A549 (cell line): ENCODE measurements at regions not wholly inside any gene's neighbourhood (a gene's known extent, or its start where the extent isn't known, plus 50 kb on each side); places are given as distances from the start of the nearest gene placed in this dataset.

Experiments
- ATAC-seq, 2 experiments: fragments of 200-7000 bp in 1 of 2; fragments of >200 bp in 1 of 2; cut with Nextera tagmentation in 1 of 2; cut with Tn5 transposase in 1 of 2; 3 replicates each; pipeline versions ENCODE4 v1.8.0 to v1.9.1; 2018 to 2020; ENCODE audit warnings: mild to moderate bottlenecking in 1 of 2, moderate library complexity in 1 of 2
- CTCF ChIA-PET: fragments of 300-600 bp; sonication (Branson Sonifier 250); formaldehyde crosslinking; extraction: SDS; loops from one replicate; lab custom pipeline; 2021; ENCODE audit warnings: antibody characterized with exemption, inconsistent platforms; lab: Yijun Ruan, JAX
- POLR2A ChIA-PET: fragments of 350-600 bp; formaldehyde crosslinking; extraction: SDS; loops from one replicate; lab custom pipeline; 2021; ENCODE audit warnings: antibody characterized with exemption, inconsistent platforms; lab: Yijun Ruan, JAX
- DNase-seq, 2 experiments: peaks; one replicate each; pipeline versions ENCODE4 v3.0.0 to v3.0.0-alpha.2; 2011 to 2016; ENCODE audit warnings: low read depth in 1 of 2, low spot score in 1 of 2
- FAIRE-seq: peaks from 2 replicates; lab custom pipeline; 2011; peaks lifted over from hg19 to GRCh38; lab: Jason Lieb, UNC
- H3K27ac ChIP-seq, 2 experiments: fragments of >200 bp; sonication (Bioruptor Twin); formaldehyde crosslinking; 3 replicates each; pipeline ENCODE4 v1.5.1; 2016 to 2017
- H3K4me1 ChIP-seq: fragments of >200 bp; sonication (Bioruptor Twin); formaldehyde crosslinking; 3 replicates; pipeline ENCODE4 v1.6.1; 2016
- H3K4me2 ChIP-seq: fragments of >200 bp; sonication (Bioruptor Twin); formaldehyde crosslinking; 3 replicates; pipeline ENCODE4 v1.6.1; 2016
- H3K4me3 ChIP-seq: fragments of >200 bp; sonication (Bioruptor Twin); formaldehyde crosslinking; 3 replicates; pipeline ENCODE4 v1.5.1; 2016
- H3K9me3 ChIP-seq: fragments of >200 bp; sonication (Bioruptor Twin); formaldehyde crosslinking; 3 replicates; pipeline ENCODE4 v1.6.1; 2016
- ATOH8 ChIP-seq: fragments of 250-450 bp; sonication (Bioruptor Pico); IDR thresholded peaks from 2 replicates; pipeline ENCODE4 v1.5.0; 2020; ENCODE audit warnings: low read depth, mild to moderate bottlenecking, moderate library complexity
- BCL3 ChIP-seq: fragments of >200 bp; sonication (Bioruptor Twin); formaldehyde crosslinking; IDR thresholded peaks from 3 replicates; pipeline ENCODE4 v1.6.1; 2016
- BHLHE40 ChIP-seq: IDR thresholded peaks from 2 replicates; pipeline ENCODE4 v1.6.1; 2012; ENCODE audit warnings: low read depth, low read length, inconsistent platforms
- CBX8 ChIP-seq: fragments of 200-600 bp; sonication (generic); IDR thresholded peaks from 2 replicates; pipeline ENCODE4 v1.6.1; 2016
- CHD4 ChIP-seq: fragments of 200-600 bp; sonication (generic); IDR thresholded peaks from 2 replicates; pipeline ENCODE4 v1.6.1; 2016; ENCODE audit warnings: antibody characterized with exemption, mild to moderate bottlenecking, borderline replicate concordance
- E2F6 ChIP-seq: IDR thresholded peaks from 2 replicates; pipeline ENCODE4 v1.6.1; 2012; ENCODE audit warnings: low read depth, borderline replicate concordance
- EHF ChIP-seq: fragments of 250-450 bp; sonication (Bioruptor Pico); IDR thresholded peaks from 2 replicates; pipeline ENCODE4 v1.5.0; 2020; ENCODE audit warnings: mild to moderate bottlenecking
- EP300 ChIP-seq, 2 experiments: fragments of >200 bp; sonication (Bioruptor Twin); formaldehyde crosslinking; IDR thresholded peaks; 2 replicates in 1 of 2; 3 replicates in 1 of 2; pipeline ENCODE4 v1.6.1; 2016 to 2017
- ESRRA ChIP-seq: fragments of 150-350 bp; IDR thresholded peaks from 2 replicates; pipeline ENCODE4 v1.6.1; 2014; ENCODE audit warnings: mild to moderate bottlenecking, low read length, borderline replicate concordance
- FOSL2 ChIP-seq, 2 experiments: fragments of 450-650 bp in 1 of 2; fragments of >200 bp in 1 of 2; sonication (Bioruptor Twin) in 1 of 2; formaldehyde crosslinking; IDR thresholded peaks; 2 replicates each; pipeline versions ENCODE4 v1.5.0 to v1.6.1; 2016 to 2020; ENCODE audit warnings: mild to moderate bottlenecking in 1 of 2, moderate library complexity in 1 of 2
- GATA3 ChIP-seq: IDR thresholded peaks from 2 replicates; pipeline ENCODE4 v1.6.1; 2012; ENCODE audit warnings: borderline replicate concordance
- HEYL ChIP-seq: fragments of 250-450 bp; sonication (Bioruptor Pico); IDR thresholded peaks from 2 replicates; pipeline ENCODE4 v1.8.0; 2021; ENCODE audit warnings: mild to moderate bottlenecking, moderate library complexity
- HOXA7 ChIP-seq: fragments of 250-450 bp; sonication (Bioruptor Pico); IDR thresholded peaks from 2 replicates; pipeline ENCODE4 v1.5.0; 2020; ENCODE audit warnings: mild to moderate bottlenecking, moderate library complexity
- HOXB5 ChIP-seq: fragments of 250-450 bp; sonication (Bioruptor Pico); IDR thresholded peaks from 2 replicates; pipeline ENCODE4 v1.5.0; 2020; ENCODE audit warnings: mild to moderate bottlenecking, moderate library complexity
- JUN ChIP-seq, 2 experiments: fragments of >200 bp; sonication (Bioruptor Twin); formaldehyde crosslinking; IDR thresholded peaks; 2 replicates in 1 of 2; 3 replicates in 1 of 2; pipeline ENCODE4 v1.6.1; 2016 to 2017
- KDM1A ChIP-seq: fragments of 200-600 bp; sonication (generic); IDR thresholded peaks from 2 replicates; pipeline ENCODE4 v1.6.1; 2016; ENCODE audit warnings: low read depth, mild to moderate bottlenecking
- MAFK ChIP-seq: fragments of 450-650 bp; IDR thresholded peaks from 2 replicates; pipeline ENCODE4 v1.6.1; 2014; ENCODE audit not compliant: partially characterized antibody
- MAX ChIP-seq: IDR thresholded peaks from 2 replicates; pipeline ENCODE4 v1.6.1; 2012
- MAZ ChIP-seq: fragments of 150-350 bp; IDR thresholded peaks from 2 replicates; pipeline ENCODE4 v1.6.1; 2014; ENCODE audit warnings: antibody characterized with exemption, low read depth, low read length, borderline replicate concordance
- NFE2L2 ChIP-seq: fragments of 150-350 bp; conservative IDR thresholded peaks from 2 replicates; pipeline ENCODE4 v1.6.1; 2014; ENCODE audit warnings: low read length
- NR3C1 ChIP-seq: fragments of >200 bp; sonication (Bioruptor Twin); formaldehyde crosslinking; IDR thresholded peaks from 3 replicates; pipeline ENCODE4 v1.6.1; 2017
- PBX3 ChIP-seq: IDR thresholded peaks from 2 replicates; pipeline ENCODE4 v1.6.1; 2012
- POLR2AphosphoS2 ChIP-seq: conservative IDR thresholded peaks from 2 replicates; pipeline ENCODE4 v1.6.1; 2012; ENCODE audit warnings: low read length, improper control_type of control experiment, inconsistent platforms
- RAD21 ChIP-seq, 2 experiments: fragments of >200 bp in 1 of 2; sonication (Bioruptor Twin) in 1 of 2; formaldehyde crosslinking in 1 of 2; IDR thresholded peaks in 1 of 2; conservative IDR thresholded peaks in 1 of 2; 2 replicates in 1 of 2; 3 replicates in 1 of 2; pipeline ENCODE4 v1.6.1; 2012 to 2018; ENCODE audit warnings: inconsistent platforms in 1 of 2
- REST ChIP-seq: fragments of 200-600 bp; sonication (generic); IDR thresholded peaks from 2 replicates; pipeline ENCODE4 v1.6.1; 2016; ENCODE audit warnings: antibody characterized with exemption, mild to moderate bottlenecking, moderate library complexity
- RFX5 ChIP-seq: fragments of 450-650 bp; IDR thresholded peaks from 2 replicates; pipeline ENCODE4 v1.7.1; 2014; ENCODE audit warnings: antibody characterized with exemption, mild to moderate bottlenecking, moderate library complexity
- SMC3 ChIP-seq: fragments of >200 bp; sonication (Bioruptor Twin); formaldehyde crosslinking; IDR thresholded peaks from 3 replicates; pipeline ENCODE4 v1.6.1; 2018; ENCODE audit warnings: inconsistent platforms
- SREBF2 ChIP-seq: fragments of 450-650 bp; IDR thresholded peaks from 2 replicates; pipeline ENCODE4 v1.6.1; 2014; ENCODE audit warnings: mild to moderate bottlenecking, moderate library complexity
- TP53 ChIP-seq: fragments of 250-450 bp; sonication (Bioruptor Pico); IDR thresholded peaks from 2 replicates; pipeline ENCODE4 v1.5.0; 2021; ENCODE audit warnings: mild to moderate bottlenecking, moderate library complexity
- ZFP36 ChIP-seq: fragments of 450-650 bp; IDR thresholded peaks from 2 replicates; pipeline ENCODE4 v1.6.1; 2014; ENCODE audit warnings: borderline replicate concordance; ENCODE audit not compliant: partially characterized antibody
- ZNF302 ChIP-seq: fragments of 250-450 bp; sonication (Bioruptor Pico); IDR thresholded peaks from 2 replicates; pipeline ENCODE4 v1.9.0; 2021; ENCODE audit warnings: inconsistent platforms, mild to moderate bottlenecking, moderate library complexity
- WGBS: methylation state at CpG from one replicate; pipeline ENCODE4 v1.1.6; 2017; ENCODE audit errors: missing lambda C conversion rate; 5-methylcytosine and 5-hydroxymethylcytosine counted together

GRCh38 chr5:174572591-174572990, 151.8 kb upstream of the MSX2 start:
- TF ChIP-seq HEYL (CRISPR knock-in tag) (no peak), BHLHE40 (no peak), FOSL2 (IDR thresholded peaks at IDR 0.05) (no peak), FOSL2 (CRISPR knock-in tag; IDR thresholded peaks at IDR 0.05) (no peak), RFX5 (no peak), MAZ (no peak), ZNF302 (no peak), HOXB5 (no peak), MAFK (no peak), EP300 (IDR thresholded peaks at IDR 0.05) (no peak), JUN (IDR thresholded peaks at IDR 0.05) (no peak), TP53 (CRISPR knock-in tag) (no peak), ZFP36 (no peak), MAX (no peak), PBX3 (no peak), NR3C1 (no peak), KDM1A (no peak)
- TF ChIP-seq, all 56 proteins: peak for 0
- ChIA-PET CTCF (interaction anchor here (1.2 to 1.8 kb wide), 6 partner anchors 8 to 153 kb away, joined by 3 to 10 read pairs (median 4); no protein-coding TSS in a partner anchor), POLR2A (no interaction called here)
- WGBS = 92% methylated on average over 9 of the region's 9 CpGs
- no peaks in the 10 kb centered on the region for H3K9me3 ChIP-seq
- ATAC-seq = no peak
- H3K4me3 ChIP-seq = no peak overlapping the region
- no peak overlapping the region; the same call in 2 of the 3 replicates for H3K4me2 ChIP-seq
- no peak for DNase-seq
- peaks cover 14% of the 10 kb centered on the region for H3K4me1 ChIP-seq
- no peak for FAIRE-seq
- H3K27ac ChIP-seq = peak overlapping the region in 1 of 2 experiments; percentile 74; a peak in 2 of 6 replicates

GRCh38 chr5:174573221-174573994, 151.0 kb upstream of the MSX2 start:
- WGBS = 84% methylated on average over 14 of the region's 14 CpGs
- TF ChIP-seq ESRRA (no peak), POLR2AphosphoS2 (no peak), REST (no peak), CHD4 (no peak), E2F6 (no peak), SMC3 (no peak), EP300 (IDR thresholded peaks at IDR 0.05) (no peak), ATOH8 (CRISPR knock-in tag) (no peak), BCL3 (no peak), SREBF2 (no peak), RAD21 (conservative IDR thresholded peaks at IDR 0.05 in 1 of 2, IDR thresholded peaks at IDR 0.05 in 1 of 2) (no peak), HOXA7 (CRISPR knock-in tag) (no peak), HEYL (CRISPR knock-in tag) (no peak), NFE2L2 (no peak), CBX8 (no peak), NR3C1 (no peak), GATA3 (no peak), EHF (no peak), JUN (IDR thresholded peaks at IDR 0.05) (no peak)

More at GRCh38 chr5:174573221-174573994, 151.0 kb upstream of the MSX2 start:
- no peak for FAIRE-seq
- no peak overlapping the region for H3K4me3 ChIP-seq
- H3K4me1 ChIP-seq = peaks cover 14% of the 10 kb centered on the region
- H3K9me3 ChIP-seq = no peaks in the 10 kb centered on the region
- POLR2A ChIA-PET = no interaction called here
- no peak for DNase-seq
- CTCF ChIA-PET = interaction anchor here (1.2 to 1.8 kb wide), 2 partner anchors 154 to 255 kb away, joined by 3 to 7 read pairs; no protein-coding TSS in a partner anchor
- ATAC-seq = no peak
- no peak overlapping the region for H3K4me2 ChIP-seq
- H3K27ac ChIP-seq = no peak overlapping the region
